Left ventricle myocardium inferior (tissue), 1 donor: ENCODE measurements at regions not wholly inside any gene's neighbourhood (a gene's known extent, or its start where the extent isn't known, plus 50 kb on each side); places are given as distances from the start of the nearest gene placed in this dataset.

Source experiments
- DNase-seq: peaks from one replicate; pipeline ENCODE4 v3.0.0-alpha.2; 2020
- H3K27ac ChIP-seq: fragments of 200-600 bp; replicated peaks from 2 replicates; pipeline ENCODE4 v1.8.0; 2021
- H3K27me3 ChIP-seq: fragments of 200-600 bp; 2 replicates; pipeline ENCODE4 v1.8.0; 2021; ENCODE audit warnings: low read depth
- H3K36me3 ChIP-seq: fragments of 200-600 bp; 2 replicates; pipeline ENCODE4 v1.8.0; 2021
- H3K4me1 ChIP-seq: fragments of 200-600 bp; 2 replicates; pipeline ENCODE4 v1.8.0; 2021
- H3K4me3 ChIP-seq: fragments of 200-600 bp; 2 replicates; pipeline ENCODE4 v1.8.0; 2021; ENCODE audit warnings: mild to moderate bottlenecking, moderate library complexity
- H3K9me3 ChIP-seq: fragments of 200-600 bp; replicated peaks from 2 replicates; pipeline ENCODE4 v1.8.0; 2021
- CTCF ChIP-seq: fragments of 200-600 bp; IDR thresholded peaks from 2 replicates; pipeline ENCODE4 v1.8.0; 2021; ENCODE audit warnings: antibody characterized with exemption, mild to moderate bottlenecking, borderline replicate concordance
- intact Hi-C: fragments of 100-400 bp; cut with micrococcal nuclease; formaldehyde crosslinking; loops from one replicate; pipeline ENCODE4 v1.11.0; 2022
- donor health status: DM: no; HTN: yes; CAD: no; lungs with severe emphysema.

- no peak overlapping the region for H3K4me3 ChIP-seq
- TF ChIP-seq CTCF = no peak
Measured at GRCh38 chr2:2547911-2548310, 216.8 kb upstream of the MYT1L start.

GRCh38 chr2:2547451-2547850 lies 216.4 kb upstream of the MYT1L start:
- no peaks in the 10 kb centered on the region for H3K27me3 ChIP-seq
- intact Hi-C loops = no loop called here
- no peaks in the 10 kb centered on the region for H3K36me3 ChIP-seq
- no peak for TF ChIP-seq CTCF
- H3K4me1 ChIP-seq = no peaks in the 10 kb centered on the region
- peaks cover 13% of the 10 kb centered on the region for H3K9me3 ChIP-seq
- H3K4me3 ChIP-seq = no peak overlapping the region
- DNase-seq = no peak
- no peak overlapping the region for H3K27ac ChIP-seq

More at GRCh38 chr2:2547911-2548310, 216.8 kb upstream of the MYT1L start:
- H3K27ac ChIP-seq = no peak overlapping the region
- H3K27me3 ChIP-seq = no peaks in the 10 kb centered on the region
- H3K36me3 ChIP-seq = no peaks in the 10 kb centered on the region
- DNase-seq = no peak
- intact Hi-C loops = no loop called here
- no peaks in the 10 kb centered on the region for H3K4me1 ChIP-seq
- peaks cover 18% of the 10 kb centered on the region for H3K9me3 ChIP-seq

- Histone ChIP-seq H3K27ac (no peak overlapping the region), H3K4me3 (no peak overlapping the region), H3K9me3 (peaks cover 2% of the 10 kb centered on the region), H3K27me3 (no peaks in the 10 kb centered on the region), H3K4me1 (peaks cover 4% of the 10 kb centered on the region), H3K36me3 (no peaks in the 10 kb centered on the region)
- no peak for TF ChIP-seq CTCF
- intact Hi-C loops = no loop called here
- DNase-seq = no peak
Measured at GRCh38 chr2:2546046-2546445, 215.0 kb upstream of the MYT1L start.

- Histone ChIP-seq H3K4me3 (no peak overlapping the region), H3K9me3 (no peaks in the 10 kb centered on the region), H3K36me3 (no peaks in the 10 kb centered on the region), H3K27me3 (peaks cover 13% of the 10 kb centered on the region), H3K27ac (no peak overlapping the region), H3K4me1 (peaks cover 7% of the 10 kb centered on the region)
- DNase-seq = no peak
- no peak for TF ChIP-seq CTCF
- intact Hi-C loops = no loop called here
Measured at GRCh38 chr2:2542966-2543611, 212.0 kb upstream of the MYT1L start.

GRCh38 chr2:2542316-2542715 lies 211.2 kb upstream of the MYT1L start:
- no peaks in the 10 kb centered on the region for H3K36me3 ChIP-seq
- H3K9me3 ChIP-seq = no peaks in the 10 kb centered on the region
- peaks cover 7% of the 10 kb centered on the region for H3K4me1 ChIP-seq
- no peak overlapping the region for H3K27ac ChIP-seq
- intact Hi-C loops = no loop called here
- H3K4me3 ChIP-seq = no peak overlapping the region
- no peak for TF ChIP-seq CTCF
- no peak for DNase-seq
- peaks cover 13% of the 10 kb centered on the region for H3K27me3 ChIP-seq
